ENCODE measurements at regions not wholly inside any gene's neighbourhood (a gene's known extent, or its start where the extent isn't known, plus 50 kb on each side); places are given as distances from the start of the nearest gene placed in this dataset.

- TF ChIP-seq EZH2 (IDR thresholded peaks at IDR 0.05; ENCODE audit: borderline replicate concordance), result no peak
- no peak for DNase-seq (ENCODE audit: low spot score)
- Histone ChIP-seq H2AFZ (no peak overlapping the region), H3K4me2 (no peak overlapping the region), H3K27ac (no peak overlapping the region), H3K36me3 (replicated peaks; ENCODE audit: insufficient read depth, low read depth) (no peaks in the 10 kb centered on the region), H3K4me3 (no peak overlapping the region), H3K4me1 (ENCODE audit: insufficient read depth) (no peaks in the 10 kb centered on the region), H3K9me3 (ENCODE audit: low read depth) (no peaks in the 10 kb centered on the region), H3K79me2 (no peaks in the 10 kb centered on the region), H4K20me1 (ENCODE audit: insufficient read depth, poor library complexity, severe bottlenecking) (no peaks in the 10 kb centered on the region), H3K9me2 (replicated peaks; ENCODE audit: insufficient read depth) (no peaks in the 10 kb centered on the region), H3K27me3 (no peaks in the 10 kb centered on the region)
- WGBS (ENCODE audit: low lambda C conversion rate, missing lambda C conversion rate), result 81% methylated on average over 1 of the region's 1 CpG
Observed at GRCh38 chr7:10657201-10657600, 316.5 kb upstream of the PHF14 start.

- Histone ChIP-seq H3K4me1 (ENCODE audit: insufficient read depth) (no peaks in the 10 kb centered on the region), H3K4me3 (no peak overlapping the region), H3K79me2 (no peaks in the 10 kb centered on the region), H3K9me2 (replicated peaks; ENCODE audit: insufficient read depth) (no peaks in the 10 kb centered on the region), H4K20me1 (ENCODE audit: insufficient read depth, poor library complexity, severe bottlenecking) (no peaks in the 10 kb centered on the region), H3K36me3 (replicated peaks; ENCODE audit: insufficient read depth, low read depth) (no peaks in the 10 kb centered on the region), H3K27me3 (no peaks in the 10 kb centered on the region), H3K27ac (no peak overlapping the region), H2AFZ (no peak overlapping the region), H3K9me3 (ENCODE audit: low read depth) (no peaks in the 10 kb centered on the region), H3K4me2 (no peak overlapping the region)
- TF ChIP-seq EZH2phosphoT487 (IDR thresholded peaks at IDR 0.05; ENCODE audit: low read depth, severe bottlenecking, unreplicated experiment) (no peak), CTCF (IDR thresholded peaks at IDR 0.05; ENCODE audit: poor library complexity) (no peak), EZH2 (IDR thresholded peaks at IDR 0.05; ENCODE audit: borderline replicate concordance) (no peak)
- no peak for DNase-seq (ENCODE audit: low spot score)
Observed at GRCh38 chr7:10657837-10658236, 315.8 kb upstream of the PHF14 start.

- Histone ChIP-seq H3K9me3 (ENCODE audit: low read depth) (no peaks in the 10 kb centered on the region), H3K79me2 (no peaks in the 10 kb centered on the region), H3K4me3 (no peak overlapping the region), H3K4me2 (no peak overlapping the region), H3K9me2 (replicated peaks; ENCODE audit: insufficient read depth) (no peaks in the 10 kb centered on the region), H3K4me1 (ENCODE audit: insufficient read depth) (no peaks in the 10 kb centered on the region), H3K36me3 (replicated peaks; ENCODE audit: insufficient read depth, low read depth) (no peaks in the 10 kb centered on the region), H2AFZ (no peak overlapping the region), H4K20me1 (ENCODE audit: insufficient read depth, poor library complexity, severe bottlenecking) (no peaks in the 10 kb centered on the region), H3K27me3 (no peaks in the 10 kb centered on the region), H3K27ac (no peak overlapping the region)
- 57% methylated on average over 1 of the region's 1 CpG for WGBS (ENCODE audit: low lambda C conversion rate, missing lambda C conversion rate)
- TF ChIP-seq CTCF (IDR thresholded peaks at IDR 0.05; ENCODE audit: poor library complexity) (no peak), EZH2phosphoT487 (IDR thresholded peaks at IDR 0.05; ENCODE audit: low read depth, severe bottlenecking, unreplicated experiment) (no peak), EZH2 (IDR thresholded peaks at IDR 0.05; ENCODE audit: borderline replicate concordance) (no peak)
- DNase-seq (ENCODE audit: low spot score), result no peak
Observed at GRCh38 chr7:10662491-10662890, 311.2 kb upstream of the PHF14 start.

GRCh38 chr7:10662982-10663884 is 310.4 kb upstream of the PHF14 start:
- H3K9me3 ChIP-seq (ENCODE audit: low read depth), result no peaks in the 10 kb centered on the region
- 83% methylated on average over 5 of the region's 5 CpGs for WGBS (ENCODE audit: low lambda C conversion rate, missing lambda C conversion rate)
- no peak for TF ChIP-seq EZH2 (IDR thresholded peaks at IDR 0.05; ENCODE audit: borderline replicate concordance)
- no peak for TF ChIP-seq CTCF (IDR thresholded peaks at IDR 0.05; ENCODE audit: poor library complexity)
- no peak for TF ChIP-seq EZH2phosphoT487 (IDR thresholded peaks at IDR 0.05; ENCODE audit: low read depth, severe bottlenecking, unreplicated experiment)
- no peak overlapping the region for H3K27ac ChIP-seq
- no peaks in the 10 kb centered on the region for H3K4me1 ChIP-seq (ENCODE audit: insufficient read depth)
- H3K4me3 ChIP-seq, result no peak overlapping the region
- H2AFZ ChIP-seq, result no peak overlapping the region
- no peaks in the 10 kb centered on the region for H3K36me3 ChIP-seq (replicated peaks; ENCODE audit: insufficient read depth, low read depth)
- H3K9me2 ChIP-seq (replicated peaks; ENCODE audit: insufficient read depth), result no peaks in the 10 kb centered on the region
- H3K4me2 ChIP-seq, result no peak overlapping the region
- no peaks in the 10 kb centered on the region for H3K79me2 ChIP-seq
- DNase-seq (ENCODE audit: low spot score), result no peak
- no peaks in the 10 kb centered on the region for H3K27me3 ChIP-seq
- no peaks in the 10 kb centered on the region for H4K20me1 ChIP-seq (ENCODE audit: insufficient read depth, poor library complexity, severe bottlenecking)

All from hepatocyte (in vitro differentiated cells).